OCI-LY1 (cell line): ENCODE measurements at regions not wholly inside any gene's neighbourhood (a gene's known extent, or its start where the extent isn't known, plus 50 kb on each side); places are given as distances from the start of the nearest gene placed in this dataset.

Experiments
- H2AFZ ChIP-seq: fragments of 200-600 bp; sonication (generic), shearing (Covaris generic); 2 replicates; pipeline ENCODE4 v1.6.0; 2014; ENCODE audit warnings: antibody characterized with exemption, mild to moderate bottlenecking, low read length
- H3F3A ChIP-seq: fragments of 200-600 bp; sonication (generic), shearing (Covaris generic); 2 replicates; pipeline ENCODE4 v1.6.0; 2014; ENCODE audit warnings: mild to moderate bottlenecking, antibody characterized with exemption, low read length, moderate library complexity; ENCODE audit not compliant: insufficient read depth
- H3K27ac ChIP-seq: fragments of 200-600 bp; sonication (generic); 2 replicates; pipeline ENCODE4 v1.5.1; 2014; ENCODE audit warnings: low read length, mixed run types, mild to moderate bottlenecking, low read depth; ENCODE audit not compliant: poor library complexity, severe bottlenecking
- H3K27me3 ChIP-seq: fragments of 200-600 bp; sonication (generic); 2 replicates; pipeline ENCODE4 v1.6.0; 2014; ENCODE audit warnings: antibody characterized with exemption, mild to moderate bottlenecking, low read length, moderate library complexity; ENCODE audit not compliant: insufficient read depth
- H3K36me3 ChIP-seq: fragments of 200-600 bp; sonication (generic); 2 replicates; pipeline ENCODE4 v1.6.1; 2014; ENCODE audit warnings: mild to moderate bottlenecking, antibody characterized with exemption, low read length, moderate library complexity, mixed read lengths; ENCODE audit not compliant: insufficient read depth
- H3K4me1 ChIP-seq: fragments of 200-600 bp; sonication (generic); 2 replicates; pipeline ENCODE4 v1.5.1; 2014; ENCODE audit warnings: mild to moderate bottlenecking, low read length, moderate library complexity; ENCODE audit not compliant: insufficient read depth, severe bottlenecking
- H3K4me2 ChIP-seq: fragments of 200-600 bp; sonication (generic), shearing (Covaris generic); 2 replicates; pipeline ENCODE4 v1.6.1; 2014; ENCODE audit warnings: low read length
- H3K4me3 ChIP-seq: fragments of 200-600 bp; sonication (generic); 2 replicates; pipeline ENCODE4 v1.5.1; 2014; ENCODE audit warnings: low read length, low read depth, mild to moderate bottlenecking, mixed read lengths; ENCODE audit not compliant: poor library complexity, severe bottlenecking
- H3K79me2 ChIP-seq: fragments of 200-600 bp; shearing (Covaris generic); 2 replicates; pipeline ENCODE4 v1.6.1; 2016; ENCODE audit warnings: mixed run types, low read length, mixed read lengths; ENCODE audit not compliant: insufficient read depth
- H3K9ac ChIP-seq: fragments of 200-600 bp; sonication (generic), shearing (Covaris generic); 2 replicates; pipeline ENCODE4 v1.6.1; 2014; ENCODE audit warnings: mild to moderate bottlenecking, low read length, mixed read lengths
- H3K9me2 ChIP-seq: fragments of 200-600 bp; sonication (generic), shearing (Covaris generic); 2 replicates; pipeline ENCODE4 v1.6.1; 2014; ENCODE audit warnings: low read depth, mild to moderate bottlenecking, low read length, mixed read lengths
- H3K9me3 ChIP-seq: fragments of 200-600 bp; shearing (Covaris generic); 2 replicates; pipeline ENCODE4 v1.6.1; 2014; ENCODE audit warnings: low read length, mixed read lengths
- H4K20me1 ChIP-seq: fragments of 200-600 bp; sonication (generic), shearing (Covaris generic); 2 replicates; pipeline ENCODE4 v1.6.0; 2016; ENCODE audit warnings: mild to moderate bottlenecking, low read length; ENCODE audit not compliant: insufficient read depth
- CTCF ChIP-seq: fragments of 200-600 bp; sonication (generic), shearing (Covaris generic); IDR thresholded peaks from 2 replicates; pipeline ENCODE4 v1.5.1; 2017; ENCODE audit warnings: mild to moderate bottlenecking, antibody characterized with exemption, low read length, moderate library complexity, mixed read lengths
- EZH2 ChIP-seq: fragments of 200-600 bp; sonication (generic), shearing (Covaris generic); IDR thresholded peaks from 2 replicates; pipeline ENCODE4 v1.8.0; 2017; ENCODE audit warnings: borderline replicate concordance, mixed run types, mild to moderate bottlenecking, antibody characterized with exemption, low read length, moderate library complexity, mixed read lengths

DNA sequence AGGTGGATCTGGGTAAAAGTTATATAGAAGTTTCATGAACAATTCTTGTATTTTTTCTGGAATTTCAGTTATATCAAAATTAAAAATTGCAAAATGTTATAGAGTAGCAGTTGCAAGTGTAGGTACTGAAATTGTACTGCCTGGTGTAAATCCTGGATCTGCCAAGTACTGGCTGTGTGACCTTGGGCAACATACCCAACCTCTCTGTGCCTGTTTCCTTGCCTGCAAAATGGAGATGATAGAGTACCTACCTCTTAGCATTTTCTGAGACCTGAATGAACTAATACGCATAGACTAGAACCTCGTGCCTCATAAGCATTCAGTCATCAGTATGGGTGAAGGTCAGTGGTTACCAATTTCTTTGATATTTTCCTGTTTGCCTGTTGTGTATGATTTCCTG is 290.0 kb upstream of the KAZN start:
- Histone ChIP-seq H3K9me2 (no peaks in the 10 kb centered on the region), H3K4me1 (no peaks in the 10 kb centered on the region), H2AFZ (no peak overlapping the region), H3K9ac (no peak overlapping the region), H4K20me1 (no peaks in the 10 kb centered on the region), H3K9me3 (no peaks in the 10 kb centered on the region), H3F3A (no peaks in the 10 kb centered on the region), H3K4me2 (no peak overlapping the region), H3K36me3 (no peaks in the 10 kb centered on the region), H3K27ac (no peak overlapping the region), H3K27me3 (0 out of 2 replicates have a peak, but pooled peaks cover 3% of the 10 kb centered on the region), H3K79me2 (no peaks in the 10 kb centered on the region), H3K4me3 (no peak overlapping the region)
- TF ChIP-seq EZH2 (no peak), CTCF (no peak)

DNA sequence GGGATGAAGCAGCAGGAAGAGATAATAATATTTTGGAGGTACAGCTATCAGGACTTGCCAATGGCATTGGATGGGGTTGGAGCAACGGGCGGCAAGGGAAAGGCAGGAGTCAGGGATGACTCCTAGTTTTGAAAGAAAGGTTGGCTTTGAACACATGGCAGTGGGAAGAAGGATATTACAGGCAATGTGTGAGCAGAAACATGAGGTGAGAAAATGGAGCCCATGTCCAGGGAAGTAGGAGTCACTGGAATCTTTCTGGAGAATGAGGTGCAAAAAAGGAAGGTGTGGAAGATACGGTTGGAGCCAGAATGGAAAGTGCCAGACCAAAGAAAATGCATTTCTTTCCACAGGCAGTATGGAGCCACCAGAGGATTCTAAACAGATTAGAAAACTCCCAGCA is 288.5 kb upstream of the KAZN start:
- Histone ChIP-seq H4K20me1 (no peaks in the 10 kb centered on the region), H3K9ac (no peak overlapping the region), H2AFZ (no peak overlapping the region), H3K4me2 (no peak overlapping the region), H3K4me3 (no peak overlapping the region), H3K4me1 (no peaks in the 10 kb centered on the region), H3K9me2 (no peaks in the 10 kb centered on the region), H3K36me3 (no peaks in the 10 kb centered on the region), H3K27ac (no peak overlapping the region), H3K79me2 (no peaks in the 10 kb centered on the region), H3K9me3 (no peaks in the 10 kb centered on the region), H3F3A (no peaks in the 10 kb centered on the region), H3K27me3 (no peaks in the 10 kb centered on the region)
- TF ChIP-seq CTCF: no peak
- TF ChIP-seq EZH2: no peak

- Histone ChIP-seq H3K4me3 (no peak overlapping the region), H3F3A (no peaks in the 10 kb centered on the region), H3K79me2 (no peaks in the 10 kb centered on the region), H3K27me3 (no peaks in the 10 kb centered on the region), H3K9ac (no peak overlapping the region), H3K36me3 (no peaks in the 10 kb centered on the region), H3K4me2 (no peak overlapping the region), H4K20me1 (no peaks in the 10 kb centered on the region), H3K9me3 (no peaks in the 10 kb centered on the region), H3K27ac (no peak overlapping the region), H2AFZ (no peak overlapping the region), H3K4me1 (no peaks in the 10 kb centered on the region), H3K9me2 (no peaks in the 10 kb centered on the region)
- TF ChIP-seq EZH2 (no peak), CTCF (no peak)
Measured at GRCh38 chr1:14310476-14310875, 288.0 kb upstream of the KAZN start.
